DMS53 (cell line): ENCODE measurements at regions not wholly inside any gene's neighbourhood (a gene's known extent, or its start where the extent isn't known, plus 50 kb on each side); places are given as distances from the start of the nearest gene placed in this dataset.
A peak's percentile ranks its signal among the peaks of the same experiment; 100 is the strongest.

Experiments
- DNase-seq: peaks from one replicate; lab custom pipeline; 2025; lab: John Stamatoyannopoulos, UW

- DNase-seq: no peak
These were observed 81.7 kb upstream of the CADM2 start for GRCh38 chr3:84877092-84877491.

- no peak for DNase-seq
These were observed 77.5 kb upstream of the CADM2 start for GRCh38 chr3:84881288-84881687.

- DNase-seq: peak; percentile 77
These were observed 73.4 kb upstream of the CADM2 start for GRCh38 chr3:84885199-84885882.

- no peak for DNase-seq
These were observed 66.9 kb upstream of the CADM2 start for GRCh38 chr3:84891851-84892250.

GRCh38 chr3:84893211-84893610, 65.6 kb upstream of the CADM2 start:
- DNase-seq: no peak

GRCh38 chr3:84904212-84904611, 54.6 kb upstream of the CADM2 start:
- DNase-seq: no peak

- DNase-seq: no peak
These were observed 53.8 kb upstream of the CADM2 start for GRCh38 chr3:84904816-84905555.

- DNase-seq: no peak
These were observed 53.3 kb upstream of the CADM2 start for GRCh38 chr3:84905556-84905920.

- no peak for DNase-seq
These were observed 52.7 kb upstream of the CADM2 start for GRCh38 chr3:84906065-84906464.
